Germinal center (tissue), 1 donor: ENCODE measurements at regions not wholly inside any gene's neighbourhood (a gene's known extent, or its start where the extent isn't known, plus 50 kb on each side); places are given as distances from the start of the nearest gene placed in this dataset.
A peak's percentile ranks its signal among the peaks of the same experiment; 100 is the strongest.

Experiments used
- DNase-seq: peaks from one replicate; pipeline ENCODE4 v3.0.0; 2012; ENCODE audit warnings: mixed read lengths, low spot score

GRCh38 chr4:57490520-57491255 is 380.5 kb upstream of the IGFBP7 start:
- no peak for DNase-seq

DNA sequence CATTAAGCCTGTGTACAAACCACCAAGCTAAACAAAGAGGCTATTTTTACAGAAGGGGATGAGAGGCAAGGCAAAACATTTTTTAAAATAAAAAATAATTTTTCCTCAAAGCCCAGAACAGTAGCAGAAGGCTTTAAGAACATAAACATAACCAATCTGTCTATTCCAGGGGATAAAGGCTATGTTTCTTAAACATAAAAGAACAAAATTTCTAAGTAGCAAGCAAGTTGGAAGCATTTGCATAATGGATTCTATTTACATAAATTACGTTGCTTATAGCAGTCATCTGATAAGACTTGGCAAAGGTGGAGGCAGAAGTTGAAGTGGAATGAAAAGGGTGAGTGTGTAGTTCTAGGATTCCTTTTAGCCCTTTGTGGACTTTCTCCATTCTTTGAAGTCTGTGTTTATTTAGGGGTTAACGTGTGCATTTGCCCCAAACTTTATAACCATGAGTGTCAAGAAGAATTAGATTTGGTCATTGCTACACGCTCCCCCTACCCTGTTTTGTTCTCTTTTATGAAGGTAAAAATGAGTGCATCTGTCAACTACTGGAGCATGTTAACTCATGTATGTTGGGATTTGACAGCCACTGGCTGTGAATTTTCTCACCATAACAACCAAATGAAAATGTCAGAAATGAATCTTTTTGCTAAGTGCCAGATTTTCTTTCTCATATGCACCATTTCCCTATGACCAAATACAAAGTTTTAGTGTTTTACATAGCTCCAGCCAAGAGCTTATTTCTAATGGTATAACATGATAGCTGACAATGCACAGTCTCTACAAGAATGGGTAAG is 378.4 kb upstream of the IGFBP7 start:
- DNase-seq: no peak

GRCh38 chr4:57475424-57475823 is 365.2 kb upstream of the IGFBP7 start:
- no peak for DNase-seq

GRCh38 chr4:57465321-57466056 is 355.3 kb upstream of the IGFBP7 start:
- no peak for DNase-seq

GRCh38 chr4:57462843-57463242 is 352.7 kb upstream of the IGFBP7 start:
- no peak for DNase-seq

GRCh38 chr4:57460967-57461366 is 350.8 kb upstream of the IGFBP7 start:
- DNase-seq: no peak

- no peak for DNase-seq
Observed at GRCh38 chr4:57448901-57449300, 338.7 kb upstream of the IGFBP7 start.

DNA sequence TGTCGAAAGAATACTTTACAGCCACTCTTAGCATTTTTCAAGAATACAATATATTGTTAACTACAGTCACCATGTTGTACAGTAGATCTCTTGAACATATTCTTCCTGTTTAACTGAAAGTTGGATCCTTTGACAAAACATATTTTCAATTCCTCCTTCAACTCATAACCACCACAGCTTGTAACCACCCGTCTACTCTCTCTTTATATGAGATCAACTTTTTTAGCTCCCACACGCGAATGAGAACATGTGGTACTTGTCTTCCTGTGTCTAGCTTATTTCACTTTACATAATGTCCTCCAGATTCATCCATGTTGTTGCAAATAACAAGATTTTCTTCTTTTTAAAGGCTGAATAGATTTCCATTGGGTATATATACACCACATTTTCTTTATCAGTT is 338.3 kb upstream of the IGFBP7 start:
- DNase-seq: no peak

DNA sequence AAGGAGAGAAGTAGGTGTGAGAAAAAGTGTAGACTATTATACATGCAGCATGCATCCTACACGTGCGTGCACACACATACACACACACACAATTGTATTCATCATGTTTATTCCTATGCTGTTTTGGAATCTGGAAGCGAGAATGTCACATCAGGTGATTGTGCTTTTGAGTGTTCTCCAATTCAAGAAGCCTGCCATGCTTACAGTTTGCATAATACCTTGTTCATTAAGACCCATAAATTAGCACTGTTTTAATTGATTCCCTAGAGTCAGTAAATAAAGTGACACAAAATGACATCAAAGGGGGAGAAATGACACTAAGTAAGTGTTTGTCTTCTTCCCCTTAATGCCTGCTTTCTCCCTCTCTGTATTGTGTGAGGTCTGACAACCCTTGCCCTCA is 336.1 kb upstream of the IGFBP7 start:
- no peak for DNase-seq

GRCh38 chr4:57445686-57446085 is 335.5 kb upstream of the IGFBP7 start:
- DNase-seq: no peak

- no peak for DNase-seq
Observed at GRCh38 chr4:57444671-57445070, 334.5 kb upstream of the IGFBP7 start.

DNA sequence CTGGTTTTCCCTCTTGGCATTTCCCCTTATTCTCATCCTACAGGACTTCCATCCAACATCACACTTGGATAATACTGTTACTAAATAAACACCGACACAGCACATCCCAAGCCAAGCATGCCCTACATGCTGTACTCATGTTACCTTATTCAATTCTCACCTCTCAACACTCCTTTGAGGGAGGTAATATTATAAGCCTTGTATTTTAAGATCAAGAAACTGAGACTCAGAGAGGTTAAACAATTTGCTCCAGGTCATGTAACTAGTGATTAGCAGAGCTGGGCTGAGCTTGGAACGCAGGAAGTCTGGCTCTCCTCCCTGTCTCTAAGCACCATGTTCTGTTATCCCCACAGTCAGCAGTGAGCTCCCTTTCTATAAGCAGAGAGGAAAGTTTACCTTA is 333.6 kb upstream of the IGFBP7 start:
- no peak for DNase-seq

DNA sequence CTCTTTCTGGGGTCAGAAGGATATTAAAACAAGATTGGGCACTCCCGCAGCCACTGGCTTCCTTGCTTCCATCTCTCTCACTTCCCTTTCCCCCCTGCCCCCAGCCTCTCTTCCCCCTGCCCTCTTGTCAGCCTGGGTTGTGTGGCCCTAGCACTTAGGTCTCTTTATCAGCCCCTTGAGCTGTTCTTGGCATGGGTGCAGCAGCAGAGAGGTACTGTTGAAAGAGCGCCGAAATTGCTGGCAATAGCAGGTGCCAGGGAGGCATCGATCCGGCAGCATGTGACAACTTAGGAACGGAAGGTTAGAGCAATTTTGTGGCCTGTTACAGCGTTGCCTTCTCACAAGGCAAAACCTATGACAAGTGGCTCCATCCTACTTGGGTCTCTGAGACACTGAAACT is 333.1 kb upstream of the IGFBP7 start:
- DNase-seq: no peak

DNA sequence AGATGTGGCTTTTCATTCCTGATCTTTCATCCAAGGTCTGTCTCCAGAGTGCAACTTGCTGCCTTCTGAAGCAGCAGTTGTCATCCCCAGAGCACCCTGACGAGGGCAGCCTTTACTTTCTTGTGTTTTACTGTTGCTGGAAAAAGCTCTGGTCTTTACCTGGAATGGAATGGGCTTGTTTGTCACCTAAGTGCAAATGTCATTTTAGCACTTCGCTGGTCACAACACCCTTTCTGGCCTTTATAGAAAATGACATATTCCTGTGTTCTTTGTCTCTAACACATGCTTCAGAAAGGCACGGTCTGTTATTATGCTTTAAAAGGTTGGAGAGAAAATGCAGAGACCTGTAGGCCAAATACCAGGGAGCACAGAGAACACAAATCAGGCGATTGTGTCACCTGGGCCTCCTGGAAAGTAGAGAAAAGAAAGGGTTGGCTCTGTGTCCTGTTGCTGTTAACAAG is 332.7 kb upstream of the IGFBP7 start:
- DNase-seq: no peak

- no peak for DNase-seq
Observed at GRCh38 chr4:57442241-57442640, 332.1 kb upstream of the IGFBP7 start.

DNA sequence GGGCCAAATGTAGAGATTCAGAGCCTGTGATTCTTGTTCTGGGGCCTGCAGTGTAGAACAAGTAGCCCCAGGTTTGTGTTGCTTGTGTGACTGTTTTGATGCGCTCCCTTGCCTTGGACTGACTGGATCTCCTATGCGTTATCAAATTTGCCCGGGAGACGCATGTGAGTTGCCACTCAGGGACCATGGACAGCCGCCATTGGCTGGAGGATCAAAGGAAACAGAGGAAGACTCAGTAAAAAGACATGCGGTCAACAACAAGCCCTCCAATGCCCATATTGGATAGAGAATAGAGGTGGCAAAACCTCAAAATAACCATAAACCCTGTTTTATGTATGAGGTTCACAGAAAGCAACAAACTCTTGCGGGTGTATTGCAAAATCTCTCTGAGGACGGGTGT is 327.5 kb upstream of the IGFBP7 start:
- DNase-seq: no peak

DNA sequence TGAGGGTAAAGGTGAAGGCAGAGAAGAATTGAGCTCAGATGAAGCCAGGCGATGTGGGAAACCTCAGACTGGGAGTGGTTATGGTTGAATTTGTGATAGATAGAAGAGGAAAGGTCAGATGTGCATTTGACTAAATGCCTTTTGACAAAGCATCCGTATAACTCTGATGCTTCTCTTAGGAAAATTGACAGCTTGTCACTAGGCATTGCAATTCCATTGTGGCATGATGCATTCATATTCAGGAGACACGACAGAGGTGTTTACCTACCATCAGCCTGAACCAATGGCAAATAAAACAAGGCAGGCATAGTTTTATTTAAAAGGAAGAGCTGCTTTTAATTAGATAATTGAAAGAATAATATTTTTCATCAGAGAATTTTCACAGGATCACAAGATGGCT is 325.1 kb upstream of the IGFBP7 start:
- no peak for DNase-seq

GRCh38 chr4:57430726-57431125 is 320.5 kb upstream of the IGFBP7 start:
- no peak for DNase-seq

DNA sequence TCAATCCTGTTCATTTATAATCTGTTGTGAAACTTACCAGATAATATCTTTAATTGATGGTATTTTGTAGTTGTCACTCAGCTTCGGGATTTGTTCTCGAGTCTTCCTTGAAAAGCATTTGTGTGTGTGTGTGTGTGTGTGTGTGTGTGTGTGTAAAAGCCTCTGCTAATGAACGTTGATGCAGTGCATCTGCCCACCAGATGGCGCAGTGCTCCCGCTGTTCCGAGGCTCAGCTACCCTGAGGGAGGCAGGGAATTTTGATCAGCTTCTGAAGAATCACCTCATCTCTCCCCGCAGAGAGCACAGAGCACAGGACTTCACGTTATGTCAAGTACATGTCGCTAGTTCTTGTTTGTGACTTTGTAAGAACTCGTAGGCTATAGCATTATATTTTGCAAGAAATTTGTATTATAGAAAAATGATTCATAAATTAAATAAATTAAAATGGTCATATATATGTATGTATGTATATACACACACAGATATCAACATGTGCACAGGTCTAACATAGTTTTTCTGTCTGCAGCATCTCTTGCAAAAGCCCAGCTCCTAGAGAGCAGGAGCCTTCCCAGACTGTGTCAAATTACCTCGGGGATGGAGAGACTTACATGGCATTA is 316.7 kb upstream of the IGFBP7 start:
- peak; percentile 41 for DNase-seq

DNA sequence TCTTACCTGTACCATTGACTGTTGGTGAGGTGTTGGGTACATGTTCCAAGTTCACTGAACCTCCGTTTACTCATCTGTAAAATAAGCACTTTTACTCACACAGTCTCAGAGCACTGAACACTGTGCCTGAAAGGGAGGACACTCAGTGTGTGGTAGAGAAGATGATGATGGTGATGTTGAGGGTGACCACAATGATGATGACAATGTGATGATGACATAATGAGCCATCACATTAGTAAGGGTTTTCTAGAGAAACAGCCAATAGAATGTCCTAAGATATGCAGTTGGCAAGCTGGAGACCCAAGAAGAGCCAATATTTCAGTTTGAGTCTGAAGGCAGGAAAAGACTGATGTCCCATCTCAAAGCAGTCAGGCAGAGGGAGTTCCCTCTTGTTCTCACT is 315.4 kb upstream of the IGFBP7 start:
- DNase-seq: no peak

- DNase-seq: no peak
Observed at GRCh38 chr4:57424232-57424897, 314.2 kb upstream of the IGFBP7 start.

GRCh38 chr4:57418133-57418532 is 307.9 kb upstream of the IGFBP7 start:
- no peak for DNase-seq
